IPS-18a (cell line): ENCODE measurements at regions not wholly inside any gene's neighbourhood (a gene's known extent, or its start where the extent isn't known, plus 50 kb on each side); places are given as distances from the start of the nearest gene placed in this dataset.
"Not testable (repeated sequence)": the region's sequence is repeated elsewhere in the genome, so short reads cannot be mapped to it uniquely, and the experiment has no call there.

Experiments
- H3K27ac ChIP-seq: one replicate; pipeline ENCODE4 v1.5.1; 2013; ENCODE audit warnings: low read length
- H3K27me3 ChIP-seq: one replicate; pipeline ENCODE4 v1.6.1; 2013; ENCODE audit warnings: mild to moderate bottlenecking, low read length; ENCODE audit not compliant: control insufficient read depth, insufficient read depth
- H3K36me3 ChIP-seq: one replicate; pipeline ENCODE4 v1.6.1; 2013; ENCODE audit warnings: low read depth, low read length; ENCODE audit not compliant: control insufficient read depth
- H3K4me1 ChIP-seq: one replicate; pipeline ENCODE4 v1.6.1; 2013; ENCODE audit warnings: low read depth, low read length; ENCODE audit not compliant: control insufficient read depth
- H3K4me3 ChIP-seq: one replicate; pipeline ENCODE4 v1.5.1; 2013; ENCODE audit warnings: low read length
- H3K9ac ChIP-seq: one replicate; pipeline ENCODE4 v1.6.1; 2013; ENCODE audit warnings: mild to moderate bottlenecking, low read length, moderate library complexity
- H3K9me3 ChIP-seq: one replicate; pipeline ENCODE4 v1.6.1; 2013; ENCODE audit warnings: low read depth, low read length; ENCODE audit not compliant: control insufficient read depth

GRCh38 chr4:151484396-151485102 lies 75.6 kb downstream of the FHIP1A start:
- no peaks in the 10 kb centered on the region for H3K9me3 ChIP-seq
- H3K36me3 ChIP-seq, result no peaks in the 10 kb centered on the region
- peak overlapping the region; percentile 4 for H3K9ac ChIP-seq
- H3K4me3 ChIP-seq, result peak overlapping the region; percentile 9
- H3K27ac ChIP-seq, result peak overlapping the region; percentile 46
- H3K27me3 ChIP-seq, result no peaks in the 10 kb centered on the region
- H3K4me1 ChIP-seq, result peaks cover 72% of the 10 kb centered on the region

- Histone ChIP-seq H3K9ac (peak overlapping the region; percentile 4), H3K36me3 (no peaks in the 10 kb centered on the region), H3K4me3 (no peak overlapping the region), H3K27me3 (no peaks in the 10 kb centered on the region), H3K27ac (peak overlapping the region; percentile 56), H3K4me1 (peaks cover 61% of the 10 kb centered on the region), H3K9me3 (no peaks in the 10 kb centered on the region)
Measured at GRCh38 chr4:151485541-151486131, 76.7 kb downstream of the FHIP1A start.

- no peaks in the 10 kb centered on the region for H3K27me3 ChIP-seq
- no peak overlapping the region for H3K27ac ChIP-seq
- H3K36me3 ChIP-seq, result no peaks in the 10 kb centered on the region
- H3K9ac ChIP-seq, result no peak overlapping the region
- H3K4me1 ChIP-seq, result peaks cover 58% of the 10 kb centered on the region
- H3K4me3 ChIP-seq, result no peak overlapping the region
- no peaks in the 10 kb centered on the region for H3K9me3 ChIP-seq
Measured at GRCh38 chr4:151486168-151486567, 77.2 kb downstream of the FHIP1A start.

- H3K27me3 ChIP-seq, result no peaks in the 10 kb centered on the region
- peaks cover 34% of the 10 kb centered on the region for H3K4me1 ChIP-seq
- H3K9me3 ChIP-seq, result no peaks in the 10 kb centered on the region
- no peak overlapping the region for H3K27ac ChIP-seq
- H3K9ac ChIP-seq, result no peak overlapping the region
- H3K4me3 ChIP-seq, result no peak overlapping the region
- H3K36me3 ChIP-seq, result no peaks in the 10 kb centered on the region
Measured at GRCh38 chr4:151488968-151489367, 80.0 kb downstream of the FHIP1A start.

GRCh38 chr4:151489462-151490203 lies 80.7 kb downstream of the FHIP1A start:
- Histone ChIP-seq H3K4me3 (no peak overlapping the region), H3K9me3 (peaks cover 3% of the 10 kb centered on the region), H3K27ac (no peak overlapping the region), H3K4me1 (peaks cover 27% of the 10 kb centered on the region), H3K9ac (no peak overlapping the region), H3K36me3 (no peaks in the 10 kb centered on the region), H3K27me3 (no peaks in the 10 kb centered on the region)

GRCh38 chr4:151495612-151496011 lies 86.6 kb downstream of the FHIP1A start:
- H3K4me3 ChIP-seq, H3K9ac ChIP-seq, H3K9me3 ChIP-seq, H3K36me3 ChIP-seq, H3K4me1 ChIP-seq, H3K27ac ChIP-seq, H3K27me3 ChIP-seq: not testable (repeated sequence)

GRCh38 chr4:151511548-151511947 lies 102.6 kb downstream of the FHIP1A start:
- not testable (repeated sequence) for H3K9ac ChIP-seq, H3K4me3 ChIP-seq, H3K9me3 ChIP-seq, H3K36me3 ChIP-seq, H3K27me3 ChIP-seq, H3K4me1 ChIP-seq, H3K27ac ChIP-seq

GRCh38 chr4:151517896-151518295 lies 108.9 kb downstream of the FHIP1A start:
- H3K27ac ChIP-seq, result no peak overlapping the region
- no peaks in the 10 kb centered on the region for H3K9me3 ChIP-seq
- H3K4me1 ChIP-seq, result peaks cover 8% of the 10 kb centered on the region
- H3K36me3 ChIP-seq, result no peaks in the 10 kb centered on the region
- H3K4me3 ChIP-seq, result no peak overlapping the region
- no peaks in the 10 kb centered on the region for H3K27me3 ChIP-seq
- H3K9ac ChIP-seq, result no peak overlapping the region

GRCh38 chr4:151518359-151518758 lies 109.4 kb downstream of the FHIP1A start:
- Histone ChIP-seq H3K9ac (no peak overlapping the region), H3K36me3 (no peaks in the 10 kb centered on the region), H3K4me1 (peaks cover 8% of the 10 kb centered on the region), H3K9me3 (no peaks in the 10 kb centered on the region), H3K4me3 (no peak overlapping the region), H3K27me3 (no peaks in the 10 kb centered on the region), H3K27ac (no peak overlapping the region)

- H3K4me3 ChIP-seq, result no peak overlapping the region
- no peaks in the 10 kb centered on the region for H3K27me3 ChIP-seq
- H3K4me1 ChIP-seq, result peaks cover 15% of the 10 kb centered on the region
- no peak overlapping the region for H3K27ac ChIP-seq
- no peaks in the 10 kb centered on the region for H3K9me3 ChIP-seq
- no peak overlapping the region for H3K9ac ChIP-seq
- no peaks in the 10 kb centered on the region for H3K36me3 ChIP-seq
Measured at GRCh38 chr4:151519728-151520415, 110.9 kb downstream of the FHIP1A start.

GRCh38 chr4:151522866-151523519 lies 114.0 kb downstream of the FHIP1A start:
- no peak overlapping the region for H3K27ac ChIP-seq
- H3K9me3 ChIP-seq, result no peaks in the 10 kb centered on the region
- H3K27me3 ChIP-seq, result no peaks in the 10 kb centered on the region
- no peak overlapping the region for H3K9ac ChIP-seq
- no peak overlapping the region for H3K4me3 ChIP-seq
- H3K4me1 ChIP-seq, result peaks cover 22% of the 10 kb centered on the region
- H3K36me3 ChIP-seq, result no peaks in the 10 kb centered on the region
